CD14-positive monocyte (primary cell): ENCODE measurements at regions not wholly inside any gene's neighbourhood (a gene's known extent, or its start where the extent isn't known, plus 50 kb on each side); places are given as distances from the start of the nearest gene placed in this dataset.

ENCODE experiments used
- DNase-seq, 3 donors: peaks; one replicate each; pipeline ENCODE4 v3.0.0-alpha.2; 2011 to 2022
- H2AFZ ChIP-seq: 2 replicates; pipeline ENCODE4 v1.6.0; 2012; ENCODE audit warnings: mild to moderate bottlenecking, low read depth, low read length, inconsistent platforms; ENCODE audit not compliant: insufficient read depth, poor library complexity, severe bottlenecking
- H3K27ac ChIP-seq, 2 donors: 1 replicate in 1 of 2; 2 replicates in 1 of 2; pipeline ENCODE4 v1.5.1; 2012 to 2013; ENCODE audit warnings: low read length in 2 of 2, control low read depth in 1 of 2, inconsistent platforms in 1 of 2, low read depth in 1 of 2, mild to moderate bottlenecking in 1 of 2
- H3K27me3 ChIP-seq, 2 donors: one replicate each; pipeline versions ENCODE4 v1.6.0 to v1.6.1; 2011 to 2013; ENCODE audit warnings: low read length in 2 of 2; ENCODE audit not compliant: control insufficient read depth in 2 of 2, insufficient read depth in 2 of 2
- H3K36me3 ChIP-seq, 2 donors: replicated peaks in 1 of 2; 1 replicate in 1 of 2; 2 replicates in 1 of 2; pipeline versions ENCODE4 v1.5.1 to v1.6.1; 2012 to 2013; ENCODE audit warnings: low read length in 2 of 2, control low read depth in 1 of 2, inconsistent platforms in 1 of 2, mild to moderate bottlenecking in 1 of 2; ENCODE audit not compliant: insufficient read depth in 2 of 2, control insufficient read depth in 1 of 2
- H3K4me1 ChIP-seq, 2 donors: 1 replicate in 1 of 2; 2 replicates in 1 of 2; pipeline versions ENCODE4 v1.5.1 to v1.6.1; 2012 to 2013; ENCODE audit warnings: low read length in 2 of 2, control low read depth in 1 of 2, inconsistent platforms in 1 of 2, mild to moderate bottlenecking in 1 of 2, moderate library complexity in 1 of 2; ENCODE audit not compliant: insufficient read depth in 2 of 2, control insufficient read depth in 1 of 2
- H3K4me2 ChIP-seq: replicated peaks from 2 replicates; pipeline ENCODE3; 2012; ENCODE audit warnings: low read length, moderate library complexity, mild to moderate bottlenecking; ENCODE audit not compliant: poor library complexity, severe bottlenecking; ENCODE audit errors: extremely low read depth
- H3K4me3 ChIP-seq, 3 experiments: fragments of 200-600 bp in 1 of 3; sonication (generic) in 1 of 3; replicated peaks in 1 of 3; 1 replicate in 2 of 3; 2 replicates in 1 of 3; pipeline ENCODE4 v1.5.1; 2011 to 2013; ENCODE audit warnings: low read length in 3 of 3, mild to moderate bottlenecking in 3 of 3, control low read depth in 2 of 3, low read depth in 2 of 3, inconsistent platforms in 1 of 3, moderate library complexity in 1 of 3
- H3K79me2 ChIP-seq: 2 replicates; pipeline ENCODE4 v1.6.0; 2012; ENCODE audit warnings: mild to moderate bottlenecking, control low read depth, inconsistent platforms, low read length, moderate library complexity; ENCODE audit not compliant: insufficient read depth
- H3K9ac ChIP-seq: 2 replicates; pipeline ENCODE4 v1.6.0; 2017; ENCODE audit warnings: low read length, mild to moderate bottlenecking; ENCODE audit not compliant: insufficient read depth, poor library complexity, severe bottlenecking
- H3K9me3 ChIP-seq, 2 donors: replicated peaks in 1 of 2; 1 replicate in 1 of 2; 2 replicates in 1 of 2; pipeline versions ENCODE4 v1.5.1 to v1.6.1; 2012 to 2013; ENCODE audit warnings: low read length in 2 of 2, control low read depth in 1 of 2; ENCODE audit not compliant: control insufficient read depth in 1 of 2, insufficient read depth in 1 of 2
- H4K20me1 ChIP-seq: 2 replicates; pipeline ENCODE4 v1.6.0; 2012; ENCODE audit warnings: mild to moderate bottlenecking, low read length, control low read depth, moderate library complexity; ENCODE audit not compliant: insufficient read depth
- H3K27ac Mint-ChIP-seq, 7 donors: one replicate each; pipeline ENCODE4 v1.8.0; 2020; ENCODE audit warnings: mild to moderate bottlenecking in 7 of 7, mixed read lengths in 7 of 7, moderate library complexity in 6 of 7, inconsistent platforms in 2 of 7
- H3K27me3 Mint-ChIP-seq, 3 donors: one replicate each; pipeline ENCODE4 v1.8.0; 2021 to 2022; ENCODE audit warnings: low read depth in 3 of 3, mild to moderate bottlenecking in 3 of 3, mixed read lengths in 3 of 3, moderate library complexity in 3 of 3, inconsistent platforms in 1 of 3
- H3K36me3 Mint-ChIP-seq, 2 donors: one replicate each; pipeline ENCODE4 v1.8.0; 2020; ENCODE audit warnings: mixed read lengths in 2 of 2, inconsistent platforms in 1 of 2, mild to moderate bottlenecking in 1 of 2
- H3K4me1 Mint-ChIP-seq: one replicate; pipeline ENCODE4 v1.8.0; 2020; ENCODE audit warnings: mild to moderate bottlenecking, mixed read lengths
- H3K4me3 Mint-ChIP-seq, 2 donors: one replicate each; pipeline ENCODE4 v1.8.0; 2020; ENCODE audit warnings: mild to moderate bottlenecking in 2 of 2, mixed read lengths in 2 of 2, moderate library complexity in 1 of 2
- H3K9me3 Mint-ChIP-seq, 7 donors: one replicate each; pipeline ENCODE4 v1.8.0; 2020 to 2022; ENCODE audit warnings: mixed read lengths in 7 of 7, mild to moderate bottlenecking in 6 of 7, moderate library complexity in 6 of 7, inconsistent platforms in 2 of 7
- CTCF ChIP-seq: fragments of 200-600 bp; IDR thresholded peaks from one replicate; pipeline ENCODE4 v1.8.0; 2022; ENCODE audit warnings: antibody characterized with exemption, mild to moderate bottlenecking
- WGBS: methylation state at CpG from one replicate; pipeline ENCODE4 v1.1.5; 2013; ENCODE audit warnings: missing lambda C conversion rate; ENCODE audit not compliant: insufficient coverage; 5-methylcytosine and 5-hydroxymethylcytosine counted together
- intact Hi-C, 2 donors: fragments of 100-400 bp; cut with micrococcal nuclease; formaldehyde crosslinking; loops; one replicate each; pipeline versions ENCODE4 v1.15.0 to v1.15.1; 2023

- Mint-ChIP-seq H3K27me3 (no peaks in the 10 kb centered on the region), H3K4me1 (peaks cover 6% of the 10 kb centered on the region), H3K27ac (no peak overlapping the region), H3K36me3 (no peaks in the 10 kb centered on the region), H3K9me3 (peaks cover 0 to 7% (median 3%) of the 10 kb centered on the region in 7 donors), H3K4me3 (no peak overlapping the region)
- TF ChIP-seq CTCF = no peak
- Histone ChIP-seq H3K4me3 (no peak overlapping the region), H3K27ac (no peak overlapping the region), H3K79me2 (no peaks in the 10 kb centered on the region), H3K36me3 (no peaks in the 10 kb centered on the region), H3K9me3 (no peaks in the 10 kb centered on the region), H4K20me1 (no peaks in the 10 kb centered on the region), H3K4me2 (no peak overlapping the region), H3K27me3 (no peaks in the 10 kb centered on the region), H3K9ac (no peak overlapping the region), H3K4me1 (no peaks in the 10 kb centered on the region), H2AFZ (no peak overlapping the region)
- 80% methylated on average over 2 of the region's 4 CpGs for WGBS
- intact Hi-C loops = no loop called here
- no peak for DNase-seq
These were observed 706.0 kb upstream of the ZP4 start for GRCh38 chr1:238596703-238597102.

- Histone ChIP-seq H3K9me3 (no peaks in the 10 kb centered on the region), H3K4me1 (no peaks in the 10 kb centered on the region), H3K27ac (no peak overlapping the region), H4K20me1 (no peaks in the 10 kb centered on the region), H3K4me2 (no peak overlapping the region), H3K79me2 (no peaks in the 10 kb centered on the region), H2AFZ (no peak overlapping the region), H3K36me3 (no peaks in the 10 kb centered on the region), H3K9ac (no peak overlapping the region), H3K27me3 (no peaks in the 10 kb centered on the region), H3K4me3 (no peak overlapping the region)
- Mint-ChIP-seq H3K4me1 (no peaks in the 10 kb centered on the region), H3K9me3 (peaks cover 0 to 10% (median 5%) of the 10 kb centered on the region in 7 donors), H3K27ac (no peak overlapping the region), H3K4me3 (no peak overlapping the region), H3K36me3 (no peaks in the 10 kb centered on the region), H3K27me3 (no peaks in the 10 kb centered on the region)
- TF ChIP-seq CTCF = no peak
- DNase-seq = no peak
- 94% methylated on average over 6 of the region's 7 CpGs for WGBS
- intact Hi-C loops = no loop called here
These were observed 701.9 kb upstream of the ZP4 start for GRCh38 chr1:238592621-238593020.
